ENCODE measurements at regions not wholly inside any gene's neighbourhood (a gene's known extent, or its start where the extent isn't known, plus 50 kb on each side); places are given as distances from the start of the nearest gene placed in this dataset.

DNA sequence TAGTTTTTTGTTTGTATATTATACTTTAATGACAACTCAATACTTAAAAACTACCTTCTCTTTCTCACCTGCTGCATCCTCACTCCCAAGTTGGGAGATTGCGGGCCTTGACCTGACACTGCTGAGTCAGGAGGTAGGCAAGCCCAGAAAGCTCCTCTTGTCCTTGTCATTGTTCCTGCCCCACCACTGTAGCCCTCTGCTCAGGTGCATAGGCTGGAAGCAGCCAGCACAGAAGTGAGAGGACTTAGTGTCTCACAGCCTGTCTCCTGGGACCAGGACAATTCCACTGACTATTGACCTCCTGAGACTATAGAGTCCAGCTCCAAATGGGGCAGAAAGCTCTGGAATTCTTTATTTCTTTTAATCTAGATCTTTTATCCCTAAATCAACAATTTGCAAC is 123.5 kb upstream of the NDP start:
- Histone ChIP-seq H3K9ac (ENCODE audit: low read length) (no peak overlapping the region), H3K4me2 (replicated peaks; ENCODE audit: low read depth, low read length, poor library complexity, severe bottlenecking) (no peak overlapping the region), H3K4me1 (ENCODE audit: control insufficient read depth in 2 of 2, insufficient read depth in 2 of 2, low read length in 2 of 2) (no peaks in the 10 kb centered on the region), H3K36me3 (replicated peaks in 1 of 2; ENCODE audit: control extremely low read depth in 1 of 2, control insufficient read depth in 1 of 2, extremely low read depth in 1 of 2, insufficient read depth in 2 of 2, low read length in 1 of 2) (no peaks in the 10 kb centered on the region), H3K27me3 (replicated peaks in 1 of 4; ENCODE audit: control extremely low read depth in 1 of 4, control insufficient read depth in 3 of 4, insufficient read depth in 4 of 4, low read length in 3 of 4) (no peaks in the 10 kb centered on the region), H3K27ac (ENCODE audit: low read length in 2 of 2) (no peak overlapping the region), H3K79me2 (ENCODE audit: control insufficient read depth, insufficient read depth, low read length) (no peaks in the 10 kb centered on the region), H3K4me3 (ENCODE audit: control extremely low read depth in 1 of 5, extremely low read depth in 1 of 5, insufficient read depth in 1 of 5, low read depth in 2 of 5, low read length in 4 of 5) (no peak overlapping the region), H4K20me1 (ENCODE audit: control insufficient read depth, insufficient read depth, low read length, poor library complexity, severe bottlenecking) (no peaks in the 10 kb centered on the region), H3K9me3 (ENCODE audit: control extremely low read depth in 1 of 3, control insufficient read depth in 2 of 3, insufficient read depth in 1 of 3, low read length in 2 of 3) (no peaks in the 10 kb centered on the region), H2AFZ (ENCODE audit: insufficient read depth, low read depth, low read length, poor library complexity, severe bottlenecking) (no peak overlapping the region)
- intact Hi-C loops (cut with micrococcal nuclease), result no loop called here
- Mint-ChIP-seq H3K4me1 (no peaks in the 10 kb centered on the region), H3K9me3 (ENCODE audit: insufficient read depth) (no peaks in the 10 kb centered on the region), H3K4me3 (no peak overlapping the region), H3K27me3 (no peaks in the 10 kb centered on the region), H3K27ac (no peak overlapping the region)
- no peak for TF ChIP-seq EZH2 (IDR thresholded peaks at IDR 0.05; ENCODE audit: borderline replicate concordance, insufficient read depth, low read depth, low read length, poor library complexity, severe bottlenecking)
- TF ChIP-seq, protein P1, sequence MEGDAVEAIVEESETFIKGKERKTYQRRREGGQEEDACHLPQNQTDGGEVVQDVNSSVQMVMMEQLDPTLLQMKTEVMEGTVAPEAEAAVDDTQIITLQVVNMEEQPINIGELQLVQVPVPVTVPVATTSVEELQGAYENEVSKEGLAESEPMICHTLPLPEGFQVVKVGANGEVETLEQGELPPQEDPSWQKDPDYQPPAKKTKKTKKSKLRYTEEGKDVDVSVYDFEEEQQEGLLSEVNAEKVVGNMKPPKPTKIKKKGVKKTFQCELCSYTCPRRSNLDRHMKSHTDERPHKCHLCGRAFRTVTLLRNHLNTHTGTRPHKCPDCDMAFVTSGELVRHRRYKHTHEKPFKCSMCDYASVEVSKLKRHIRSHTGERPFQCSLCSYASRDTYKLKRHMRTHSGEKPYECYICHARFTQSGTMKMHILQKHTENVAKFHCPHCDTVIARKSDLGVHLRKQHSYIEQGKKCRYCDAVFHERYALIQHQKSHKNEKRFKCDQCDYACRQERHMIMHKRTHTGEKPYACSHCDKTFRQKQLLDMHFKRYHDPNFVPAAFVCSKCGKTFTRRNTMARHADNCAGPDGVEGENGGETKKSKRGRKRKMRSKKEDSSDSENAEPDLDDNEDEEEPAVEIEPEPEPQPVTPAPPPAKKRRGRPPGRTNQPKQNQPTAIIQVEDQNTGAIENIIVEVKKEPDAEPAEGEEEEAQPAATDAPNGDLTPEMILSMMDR (IDR thresholded peaks at IDR 0.05), result no peak
- ChIA-PET CTCF (no interaction called here), POLR2A (no interaction called here)
- DNase-seq, result no peak
- no peak for ATAC-seq (ENCODE audit: low read depth)
- WGBS (ENCODE audit: insufficient coverage), result 100% methylated on average over 1 of the region's 1 CpG

DNA sequence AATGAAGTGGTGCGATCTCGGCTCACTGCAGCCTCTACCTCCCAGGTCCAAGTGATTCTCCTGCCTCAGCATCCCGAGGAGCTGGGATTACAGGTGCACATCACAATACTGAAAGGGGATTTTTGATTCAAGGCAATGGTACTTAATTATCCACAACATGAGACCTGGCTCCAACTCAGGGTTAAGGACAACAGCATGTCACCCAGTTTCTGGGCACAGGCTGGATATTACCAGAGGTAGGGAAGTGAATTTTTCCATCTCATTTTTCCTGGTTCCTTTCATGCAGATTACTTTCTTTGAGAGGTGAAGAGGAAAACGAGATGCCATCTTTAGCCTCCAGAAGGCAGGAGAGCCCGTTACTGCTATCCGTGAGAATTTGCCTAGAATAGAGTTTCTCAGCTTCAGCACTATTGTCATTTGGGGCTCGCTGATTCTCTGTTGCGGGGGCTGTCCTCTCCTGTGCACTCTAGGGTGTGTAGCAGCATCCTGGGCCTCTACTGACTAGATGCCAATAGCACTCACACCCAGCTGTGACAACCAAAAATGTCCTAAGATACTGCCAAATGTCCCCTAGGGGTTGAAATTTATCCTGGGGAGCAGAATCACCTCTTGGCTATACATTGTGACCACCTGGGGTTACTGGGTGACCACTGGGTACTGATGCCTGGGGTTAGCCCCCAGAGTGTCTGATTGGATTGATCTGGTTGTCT is 121.8 kb upstream of the NDP start:
- no peak for DNase-seq
- no peak overlapping the region for H3K27ac Mint-ChIP-seq
- no peaks in the 10 kb centered on the region for H3K36me3 ChIP-seq (replicated peaks in 1 of 2; ENCODE audit: control extremely low read depth in 1 of 2, control insufficient read depth in 1 of 2, extremely low read depth in 1 of 2, insufficient read depth in 2 of 2, low read length in 1 of 2)
- H3K4me3 Mint-ChIP-seq, result no peak overlapping the region
- no peak overlapping the region for H3K27ac ChIP-seq (ENCODE audit: low read length in 2 of 2)
- 93% methylated on average over 3 of the region's 8 CpGs for WGBS (ENCODE audit: insufficient coverage)
- no peak overlapping the region for H2AFZ ChIP-seq (ENCODE audit: insufficient read depth, low read depth, low read length, poor library complexity, severe bottlenecking)
- H3K79me2 ChIP-seq (ENCODE audit: control insufficient read depth, insufficient read depth, low read length), result no peaks in the 10 kb centered on the region
- CTCF ChIA-PET, result no interaction called here
- no peaks in the 10 kb centered on the region for H3K4me1 ChIP-seq (ENCODE audit: control insufficient read depth in 2 of 2, insufficient read depth in 2 of 2, low read length in 2 of 2)
- H3K27me3 ChIP-seq (replicated peaks in 1 of 4; ENCODE audit: control extremely low read depth in 1 of 4, control insufficient read depth in 3 of 4, insufficient read depth in 4 of 4, low read length in 3 of 4), result no peaks in the 10 kb centered on the region
- intact Hi-C loops (cut with micrococcal nuclease), result no loop called here
- H3K4me3 ChIP-seq (ENCODE audit: control extremely low read depth in 1 of 5, extremely low read depth in 1 of 5, insufficient read depth in 1 of 5, low read depth in 2 of 5, low read length in 4 of 5), result no peak overlapping the region
- POLR2A ChIA-PET, result no interaction called here
- H3K27me3 Mint-ChIP-seq, result no peaks in the 10 kb centered on the region
- no peaks in the 10 kb centered on the region for H4K20me1 ChIP-seq (ENCODE audit: control insufficient read depth, insufficient read depth, low read length, poor library complexity, severe bottlenecking)
- TF ChIP-seq, protein P1 (IDR thresholded peaks at IDR 0.05), result no peak
- TF ChIP-seq EZH2 (IDR thresholded peaks at IDR 0.05; ENCODE audit: borderline replicate concordance, insufficient read depth, low read depth, low read length, poor library complexity, severe bottlenecking), result no peak
- no peak overlapping the region for H3K9ac ChIP-seq (ENCODE audit: low read length)
- no peak overlapping the region for H3K4me2 ChIP-seq (replicated peaks; ENCODE audit: low read depth, low read length, poor library complexity, severe bottlenecking)
- no peaks in the 10 kb centered on the region for H3K9me3 ChIP-seq (ENCODE audit: control extremely low read depth in 1 of 3, control insufficient read depth in 2 of 3, insufficient read depth in 1 of 3, low read length in 2 of 3)
- no peaks in the 10 kb centered on the region for H3K9me3 Mint-ChIP-seq (ENCODE audit: insufficient read depth)
- H3K4me1 Mint-ChIP-seq, result no peaks in the 10 kb centered on the region
- no peak for ATAC-seq (ENCODE audit: low read depth)
